ENCODE measurements at regions not wholly inside any gene's neighbourhood (a gene's known extent, or its start where the extent isn't known, plus 50 kb on each side); places are given as distances from the start of the nearest gene placed in this dataset.
"Not testable (repeated sequence)": the region's sequence is repeated elsewhere in the genome, so short reads cannot be mapped to it uniquely, and the experiment has no call there.

DNA sequence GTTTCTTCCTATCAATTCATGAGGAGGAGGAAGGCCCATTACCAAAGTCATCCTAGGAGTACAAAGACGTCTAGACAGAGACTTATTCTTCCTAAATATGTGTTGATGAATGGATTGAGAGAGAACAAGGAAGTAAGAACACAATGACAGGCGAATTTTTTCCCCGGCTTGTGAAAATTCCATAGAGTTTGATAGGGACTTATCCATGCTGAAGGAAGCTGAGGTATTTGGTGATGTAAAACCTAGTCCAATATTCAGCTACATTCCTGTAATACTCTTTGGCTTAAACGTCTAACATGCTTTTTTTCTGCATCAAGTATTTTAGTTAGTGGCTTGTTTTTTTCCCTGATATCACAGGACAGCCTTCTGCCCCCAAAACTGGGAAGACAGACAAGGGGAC, 121.9 kb upstream of the MYT1L start:
- Mint-ChIP-seq H3K4me3 (no peak overlapping the region), H3K36me3 (no peaks in the 10 kb centered on the region)
- ATAC-seq: no peak

DNA sequence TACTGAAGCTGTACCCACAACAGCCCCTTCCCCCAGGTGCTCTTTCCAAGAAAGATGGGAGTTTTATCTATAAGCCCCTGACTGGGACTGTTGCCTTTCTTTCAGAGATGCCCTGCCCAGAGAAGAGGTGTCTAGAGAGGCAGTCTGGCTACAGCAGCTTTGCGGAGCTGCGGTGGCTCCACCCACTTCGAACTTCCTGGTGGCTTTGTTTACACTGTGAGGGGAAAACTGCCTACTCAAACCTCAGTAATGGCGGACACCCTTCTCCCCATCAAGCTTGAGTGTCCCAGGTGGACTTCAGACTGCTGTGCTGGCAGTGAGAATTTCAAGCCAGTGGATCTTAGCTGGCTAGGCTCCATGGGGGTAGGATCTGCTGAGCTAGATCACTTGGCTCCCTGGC, 120.2 kb upstream of the MYT1L start:
- H3K4me1 Mint-ChIP-seq; H3K36me3 Mint-ChIP-seq; CTCF ChIA-PET; DNase-seq; H3K4me3 Mint-ChIP-seq; H3K27me3 Mint-ChIP-seq; H3K9me3 Mint-ChIP-seq (ENCODE audit: low read depth); H3K27ac Mint-ChIP-seq; ATAC-seq: not testable (repeated sequence)

More for the DNA sequence above, 121.9 kb upstream of the MYT1L start:
- no peaks in the 10 kb centered on the region for H3K4me1 Mint-ChIP-seq
- peaks cover 2% of the 10 kb centered on the region for H3K9me3 Mint-ChIP-seq (ENCODE audit: low read depth)
- DNase-seq: no peak
- no peak overlapping the region for H3K27ac Mint-ChIP-seq
- H3K27me3 Mint-ChIP-seq: no peaks in the 10 kb centered on the region
- CTCF ChIA-PET: no interaction called here

DNA sequence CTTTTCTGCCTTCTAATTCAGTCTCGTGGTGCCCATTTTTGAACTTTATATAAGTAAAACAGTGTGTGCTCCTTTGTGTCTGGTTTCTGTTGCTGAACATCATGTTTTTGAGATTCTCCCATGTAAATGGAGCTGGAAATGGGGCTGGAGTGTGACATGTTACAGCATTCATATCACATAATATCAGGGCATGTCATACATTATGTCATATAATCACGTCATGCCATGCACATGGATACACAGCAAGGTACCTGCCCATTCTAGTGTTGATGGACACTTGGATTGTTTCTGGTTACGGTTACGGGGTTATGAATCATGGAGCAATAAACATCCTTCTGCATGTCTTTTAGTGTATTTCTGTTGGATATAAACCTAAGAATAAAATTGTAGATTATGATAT, 117.1 kb upstream of the MYT1L start:
- no peak overlapping the region for H3K4me3 Mint-ChIP-seq
- no peak overlapping the region for H3K27ac Mint-ChIP-seq
- no peaks in the 10 kb centered on the region for H3K4me1 Mint-ChIP-seq
- no peak for DNase-seq
- no peaks in the 10 kb centered on the region for H3K27me3 Mint-ChIP-seq
- peaks cover 2% of the 10 kb centered on the region for H3K9me3 Mint-ChIP-seq (ENCODE audit: low read depth)
- ATAC-seq: no peak
- H3K36me3 Mint-ChIP-seq: no peaks in the 10 kb centered on the region
- CTCF ChIA-PET: no interaction called here

DNA sequence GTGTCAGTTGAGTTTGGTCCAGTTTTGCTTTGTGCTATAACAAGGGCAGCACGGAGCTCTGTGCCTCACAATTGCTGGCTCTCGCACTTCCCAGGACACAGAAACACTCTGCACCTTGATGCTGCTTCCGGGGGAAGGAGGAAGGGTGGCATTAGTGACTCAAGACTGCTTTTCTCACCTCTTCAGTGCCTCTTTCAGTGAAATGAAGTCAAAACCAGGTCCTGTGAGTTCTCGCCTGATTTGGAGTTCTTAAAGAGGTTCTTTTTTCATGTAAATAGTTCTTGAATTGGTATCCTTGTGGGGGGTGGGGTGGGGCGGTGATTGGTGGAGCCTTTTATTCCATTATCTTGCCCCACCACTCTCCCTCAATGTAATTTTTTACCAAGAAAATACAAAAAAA, 91.5 kb upstream of the MYT1L start:
- no peak overlapping the region for H3K27ac Mint-ChIP-seq
- H3K4me1 Mint-ChIP-seq: no peaks in the 10 kb centered on the region
- DNase-seq (no peak), ATAC-seq (no peak)
- no peaks in the 10 kb centered on the region for H3K36me3 Mint-ChIP-seq
- CTCF ChIA-PET: no interaction called here
- no peak overlapping the region for H3K4me3 Mint-ChIP-seq
- no peaks in the 10 kb centered on the region for H3K27me3 Mint-ChIP-seq
- no peaks in the 10 kb centered on the region for H3K9me3 Mint-ChIP-seq (ENCODE audit: low read depth)

DNA sequence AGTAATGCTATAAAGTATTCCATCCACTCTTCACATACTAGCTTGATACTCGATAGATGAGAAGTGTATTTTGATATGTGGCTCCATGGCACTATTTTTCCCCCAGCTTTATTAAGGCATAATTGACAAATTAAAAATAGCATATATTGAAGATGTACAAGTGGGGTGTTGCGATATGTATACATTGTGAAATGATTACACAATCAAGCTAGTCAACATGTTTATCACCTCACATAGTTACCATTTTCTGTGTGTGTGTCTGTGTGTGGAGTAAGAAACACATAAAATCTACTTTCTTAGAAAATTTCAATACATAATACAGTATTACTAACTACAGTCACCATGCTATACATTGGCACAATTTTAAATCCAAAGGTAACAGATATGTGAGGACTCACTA, 82.5 kb upstream of the MYT1L start:
- no peaks in the 10 kb centered on the region for H3K27me3 Mint-ChIP-seq
- no peaks in the 10 kb centered on the region for H3K4me1 Mint-ChIP-seq
- CTCF ChIA-PET: no interaction called here
- DNase-seq (no peak), ATAC-seq (no peak)
- no peaks in the 10 kb centered on the region for H3K9me3 Mint-ChIP-seq (ENCODE audit: low read depth)
- no peak overlapping the region for H3K27ac Mint-ChIP-seq
- H3K36me3 Mint-ChIP-seq: no peaks in the 10 kb centered on the region
- no peak overlapping the region for H3K4me3 Mint-ChIP-seq

DNA sequence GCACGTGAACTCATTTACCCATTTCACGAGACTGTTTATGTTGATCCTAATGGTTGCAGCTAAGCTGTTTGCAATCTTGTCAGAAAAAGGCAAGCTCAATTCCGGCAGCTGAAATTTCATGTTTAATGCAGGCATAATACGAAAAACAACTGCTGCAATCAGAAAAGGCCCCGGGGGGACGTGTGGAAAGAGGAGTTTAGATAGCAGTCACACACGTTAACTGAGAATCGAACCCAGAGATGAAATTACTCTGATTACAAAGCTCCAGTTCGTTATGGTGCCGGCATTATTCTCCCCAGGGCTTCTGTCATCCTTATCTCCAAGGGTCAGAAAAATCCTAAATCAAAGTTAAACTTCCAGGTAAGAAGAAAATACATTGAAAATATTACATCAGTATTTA, 79.9 kb upstream of the MYT1L start:
- Mint-ChIP-seq H3K4me3 (no peak overlapping the region), H3K27ac (no peak overlapping the region)
- DNase-seq: no peak

DNA sequence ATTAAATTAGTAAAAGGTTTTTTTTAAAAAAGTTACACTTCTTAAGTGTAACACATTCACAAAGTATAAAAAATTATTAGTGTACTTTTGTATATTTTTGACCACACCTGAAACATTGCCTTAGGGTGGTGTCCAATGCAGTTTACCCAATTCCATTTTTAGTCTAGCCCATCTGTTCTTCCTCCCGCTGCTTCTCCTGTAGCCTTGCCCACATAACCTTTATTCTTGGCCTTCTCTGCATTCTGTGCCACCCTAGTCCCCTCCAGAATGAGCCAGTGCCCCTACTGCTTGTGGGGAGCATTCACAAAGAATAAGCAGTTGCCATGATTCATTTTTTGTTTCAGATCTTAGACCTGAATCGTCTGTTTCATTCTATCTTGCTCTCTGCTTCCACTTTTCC, 78.4 kb upstream of the MYT1L start:
- Mint-ChIP-seq H3K27ac (no peak overlapping the region), H3K4me1 (no peaks in the 10 kb centered on the region), H3K36me3 (no peaks in the 10 kb centered on the region), H3K4me3 (no peak overlapping the region), H3K9me3 (ENCODE audit: low read depth) (peaks cover 3% of the 10 kb centered on the region), H3K27me3 (no peaks in the 10 kb centered on the region)
- CTCF ChIA-PET: no interaction called here
- no peak for ATAC-seq
- no peak for DNase-seq

More for the DNA sequence above, 79.9 kb upstream of the MYT1L start:
- no peaks in the 10 kb centered on the region for H3K4me1 Mint-ChIP-seq
- CTCF ChIA-PET: no interaction called here
- ATAC-seq: no peak
- no peaks in the 10 kb centered on the region for H3K36me3 Mint-ChIP-seq
- H3K27me3 Mint-ChIP-seq: no peaks in the 10 kb centered on the region
- no peaks in the 10 kb centered on the region for H3K9me3 Mint-ChIP-seq (ENCODE audit: low read depth)

DNA sequence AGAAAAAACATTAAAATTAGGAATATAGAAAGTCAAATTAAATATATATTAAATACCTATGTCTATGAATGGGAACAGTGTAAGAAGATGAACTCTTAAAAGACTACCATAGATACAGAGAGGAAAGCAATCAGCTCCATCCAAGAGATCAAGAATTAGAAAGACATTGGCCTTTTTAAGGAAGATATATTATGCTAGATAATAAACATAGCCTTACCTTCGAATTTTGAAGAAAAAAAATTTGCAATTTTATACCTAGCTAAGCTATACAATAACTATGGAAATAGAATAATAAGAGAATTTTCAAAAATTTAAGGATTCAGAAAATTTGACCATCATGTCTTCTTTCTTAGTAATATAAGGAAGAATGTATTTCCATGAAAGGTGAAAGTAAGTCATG, 74.7 kb upstream of the MYT1L start:
- CTCF ChIA-PET: no interaction called here
- Mint-ChIP-seq H3K27me3 (no peaks in the 10 kb centered on the region), H3K27ac (no peak overlapping the region), H3K9me3 (ENCODE audit: low read depth) (peaks cover 3% of the 10 kb centered on the region), H3K4me1 (no peaks in the 10 kb centered on the region), H3K36me3 (no peaks in the 10 kb centered on the region), H3K4me3 (no peak overlapping the region)
- no peak for ATAC-seq
- DNase-seq: no peak

DNA sequence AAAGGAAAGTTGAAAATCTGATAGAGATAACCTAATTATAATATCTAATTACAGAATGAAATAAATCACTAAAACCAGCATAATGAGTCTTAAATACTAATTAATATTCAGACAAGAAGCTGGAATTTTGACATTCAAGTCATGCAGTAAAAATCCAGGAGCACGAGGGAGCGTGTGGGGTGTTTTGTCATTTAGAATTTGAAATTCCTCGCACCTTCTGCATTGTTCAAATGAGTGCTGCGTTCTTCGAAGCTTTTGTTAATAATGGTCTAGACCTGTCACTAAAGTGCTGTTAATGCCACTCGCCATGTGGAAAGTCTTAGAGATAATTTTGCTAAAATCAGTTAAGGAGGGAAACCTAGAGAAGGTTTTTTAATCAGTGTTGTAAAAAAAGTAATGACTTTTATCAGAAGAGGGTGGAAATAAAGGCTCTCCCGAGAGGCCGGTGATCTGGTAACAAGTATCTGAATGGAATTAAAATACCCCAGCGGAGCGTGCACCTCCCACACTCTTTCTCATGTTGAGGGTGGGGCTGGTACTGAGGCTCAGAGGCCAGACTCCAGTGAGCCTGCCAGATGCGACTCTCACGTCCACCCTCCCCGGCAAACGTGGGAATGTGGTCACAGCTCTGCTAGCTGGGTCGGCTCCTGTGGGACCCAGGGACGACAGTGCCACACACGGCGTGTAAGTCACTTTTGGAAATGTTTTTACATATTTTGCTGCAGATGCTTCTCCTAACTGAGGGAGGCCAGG, 69.4 kb upstream of the MYT1L start:
- Mint-ChIP-seq H3K4me3 (no peak overlapping the region), H3K36me3 (no peaks in the 10 kb centered on the region), H3K4me1 (no peaks in the 10 kb centered on the region), H3K27me3 (no peaks in the 10 kb centered on the region), H3K27ac (no peak overlapping the region), H3K9me3 (ENCODE audit: low read depth) (peaks cover 7% of the 10 kb centered on the region)
- ATAC-seq (no peak), DNase-seq (no peak)
- CTCF ChIA-PET: no interaction called here

DNA sequence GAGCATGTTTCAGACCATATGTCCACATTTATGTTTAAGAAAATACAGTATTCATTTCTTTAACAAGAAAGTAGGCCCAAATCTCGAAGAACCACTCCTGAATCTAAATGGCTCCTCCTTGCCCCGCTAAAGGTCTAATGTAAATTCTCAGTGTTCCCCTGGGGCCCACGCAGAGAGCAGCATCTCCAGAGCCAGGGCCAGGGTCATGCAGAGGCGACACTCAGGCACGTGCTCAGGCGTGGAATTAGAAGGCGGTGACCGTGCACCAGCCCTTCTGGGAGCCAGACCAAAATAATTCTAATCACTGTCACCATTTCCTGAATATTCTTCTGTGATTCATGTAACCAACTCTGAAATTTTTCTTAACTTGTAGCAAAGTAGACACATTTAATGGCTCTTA, 68.3 kb upstream of the MYT1L start:
- Mint-ChIP-seq H3K9me3 (ENCODE audit: low read depth) (peaks cover 4% of the 10 kb centered on the region), H3K27ac (no peak overlapping the region), H3K4me1 (no peaks in the 10 kb centered on the region), H3K27me3 (no peaks in the 10 kb centered on the region), H3K4me3 (no peak overlapping the region), H3K36me3 (no peaks in the 10 kb centered on the region)
- ATAC-seq: no peak
- CTCF ChIA-PET: no interaction called here
- no peak for DNase-seq

DNA sequence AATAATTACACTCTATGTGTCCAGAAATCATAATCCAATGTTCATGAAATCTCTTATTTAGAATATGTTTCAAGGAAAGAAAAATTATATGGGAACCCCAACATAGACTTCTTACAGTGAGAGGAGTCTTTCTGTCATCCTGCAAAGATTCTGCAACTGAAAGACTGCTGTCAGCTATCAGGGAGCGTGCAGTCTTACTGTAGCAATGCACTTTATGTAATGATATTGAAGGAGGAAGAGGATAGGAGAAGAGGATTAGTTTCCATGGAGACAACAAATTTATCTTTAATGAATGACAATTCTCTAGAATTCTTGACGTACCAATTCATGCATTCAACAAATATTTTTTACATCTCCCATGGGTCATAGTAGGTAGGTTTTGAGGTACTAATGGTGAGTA, 61.3 kb upstream of the MYT1L start:
- Mint-ChIP-seq H3K4me3 (no peak overlapping the region), H3K27me3 (no peaks in the 10 kb centered on the region), H3K36me3 (no peaks in the 10 kb centered on the region), H3K9me3 (ENCODE audit: low read depth) (peaks cover 6% of the 10 kb centered on the region), H3K4me1 (no peaks in the 10 kb centered on the region), H3K27ac (no peak overlapping the region)
- DNase-seq: no peak
- ATAC-seq: no peak
- CTCF ChIA-PET: no interaction called here

DNA sequence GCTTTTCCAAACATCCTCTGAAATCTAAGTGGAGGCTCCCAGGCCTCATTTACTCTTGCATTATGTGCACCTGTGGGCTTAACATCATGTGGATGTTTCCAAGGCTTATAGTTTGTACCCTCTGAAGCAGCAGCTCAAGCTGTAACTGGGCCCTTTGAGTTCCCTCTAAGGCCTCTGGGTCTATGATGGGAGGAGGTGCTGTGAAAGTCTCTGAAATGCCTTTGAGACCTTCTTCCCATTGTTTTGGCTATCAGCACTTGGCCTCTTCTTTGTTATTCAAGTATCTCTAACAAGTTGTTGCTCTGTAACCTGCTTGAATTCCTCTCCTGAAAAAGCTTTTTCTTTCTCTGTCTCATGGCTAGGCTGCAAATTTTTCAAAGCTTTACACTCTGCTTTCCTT, 58.1 kb upstream of the MYT1L start:
- no peak for ATAC-seq
- no peaks in the 10 kb centered on the region for H3K36me3 Mint-ChIP-seq

More for the DNA sequence above, 58.1 kb upstream of the MYT1L start:
- DNase-seq: no peak
- no peak overlapping the region for H3K4me3 Mint-ChIP-seq
- H3K27ac Mint-ChIP-seq: no peak overlapping the region
- no peaks in the 10 kb centered on the region for H3K4me1 Mint-ChIP-seq
- H3K27me3 Mint-ChIP-seq: no peaks in the 10 kb centered on the region
- H3K9me3 Mint-ChIP-seq (ENCODE audit: low read depth): peaks cover 5% of the 10 kb centered on the region
- CTCF ChIA-PET: no interaction called here

Measured in activated CD8-positive, alpha-beta memory T cell treated with anti-CD3 and anti-CD28 coated beads, Interleukin-2, amount 10 ng/mL, durations not matched to agents 7 days and 5 days (primary cell).